K562 (cell line): ENCODE measurements at regions not wholly inside any gene's neighbourhood (a gene's known extent, or its start where the extent isn't known, plus 50 kb on each side); places are given as distances from the start of the nearest gene placed in this dataset.

Experiments
- NEUROD1 ChIP-seq: fragments of 150-350 bp; IDR thresholded peaks from 2 replicates; pipeline ENCODE4 v1.6.1; 2014; ENCODE audit warnings: borderline replicate concordance, low read length, low read depth; ENCODE audit not compliant: partially characterized antibody
- RBM17 ChIP-seq: fragments of 200-400 bp; formaldehyde crosslinking; IDR thresholded peaks from 2 replicates; pipeline ENCODE4 v1.6.1; 2017; ENCODE audit warnings: low read depth, mild to moderate bottlenecking, low read length, borderline replicate concordance
- SRSF7 ChIP-seq: fragments of 200-400 bp; formaldehyde crosslinking; optimal IDR thresholded peaks from 2 replicates; pipeline ENCODE3; 2017; ENCODE audit warnings: mild to moderate bottlenecking, low read depth, low read length
- ZNF584 ChIP-seq: fragments of 200-800 bp; sonication (Bioruptor generic); IDR thresholded peaks from 2 replicates; pipeline ENCODE4 v1.6.1; 2016; ENCODE audit warnings: low read depth, mild to moderate bottlenecking, missing genetic modification characterization, missing compliant biosample characterization
- TF ChIP-seq, protein P1 (sequence below): fragments of 200-600 bp; sonication (generic); IDR thresholded peaks from one replicate; pipeline ENCODE4 v1.6.1; 2012; ENCODE audit warnings: mild to moderate bottlenecking, low read depth, low read length, inconsistent platforms
- TF ChIP-seq, protein P2 (sequence below): sonication (generic); formaldehyde crosslinking; IDR thresholded peaks from 2 replicates; pipeline ENCODE4 v1.8.1; 2023; ENCODE audit warnings: mild to moderate bottlenecking, missing genetic modification reagents

DNA sequence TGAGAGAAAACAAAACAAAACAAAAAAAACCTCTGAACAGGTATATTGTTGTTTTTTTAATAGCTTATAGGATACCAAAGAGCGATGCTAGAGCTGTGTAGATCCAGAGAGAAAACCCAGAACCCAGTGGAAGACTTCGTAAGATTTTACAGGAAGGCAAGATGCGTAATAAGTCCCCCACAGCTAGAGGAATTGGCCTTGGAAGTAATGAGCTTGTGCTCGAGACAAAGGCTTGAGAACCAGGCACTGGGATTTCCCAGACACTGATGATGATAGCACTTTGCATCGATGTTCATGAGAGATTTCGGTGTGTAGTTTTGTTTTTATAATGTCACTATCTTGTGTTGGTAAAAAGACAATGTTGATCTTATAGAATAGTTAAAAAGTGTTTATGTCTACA, 821.5 kb upstream of the IGFBP3 start (continued):
- TF ChIP-seq, protein P1, sequence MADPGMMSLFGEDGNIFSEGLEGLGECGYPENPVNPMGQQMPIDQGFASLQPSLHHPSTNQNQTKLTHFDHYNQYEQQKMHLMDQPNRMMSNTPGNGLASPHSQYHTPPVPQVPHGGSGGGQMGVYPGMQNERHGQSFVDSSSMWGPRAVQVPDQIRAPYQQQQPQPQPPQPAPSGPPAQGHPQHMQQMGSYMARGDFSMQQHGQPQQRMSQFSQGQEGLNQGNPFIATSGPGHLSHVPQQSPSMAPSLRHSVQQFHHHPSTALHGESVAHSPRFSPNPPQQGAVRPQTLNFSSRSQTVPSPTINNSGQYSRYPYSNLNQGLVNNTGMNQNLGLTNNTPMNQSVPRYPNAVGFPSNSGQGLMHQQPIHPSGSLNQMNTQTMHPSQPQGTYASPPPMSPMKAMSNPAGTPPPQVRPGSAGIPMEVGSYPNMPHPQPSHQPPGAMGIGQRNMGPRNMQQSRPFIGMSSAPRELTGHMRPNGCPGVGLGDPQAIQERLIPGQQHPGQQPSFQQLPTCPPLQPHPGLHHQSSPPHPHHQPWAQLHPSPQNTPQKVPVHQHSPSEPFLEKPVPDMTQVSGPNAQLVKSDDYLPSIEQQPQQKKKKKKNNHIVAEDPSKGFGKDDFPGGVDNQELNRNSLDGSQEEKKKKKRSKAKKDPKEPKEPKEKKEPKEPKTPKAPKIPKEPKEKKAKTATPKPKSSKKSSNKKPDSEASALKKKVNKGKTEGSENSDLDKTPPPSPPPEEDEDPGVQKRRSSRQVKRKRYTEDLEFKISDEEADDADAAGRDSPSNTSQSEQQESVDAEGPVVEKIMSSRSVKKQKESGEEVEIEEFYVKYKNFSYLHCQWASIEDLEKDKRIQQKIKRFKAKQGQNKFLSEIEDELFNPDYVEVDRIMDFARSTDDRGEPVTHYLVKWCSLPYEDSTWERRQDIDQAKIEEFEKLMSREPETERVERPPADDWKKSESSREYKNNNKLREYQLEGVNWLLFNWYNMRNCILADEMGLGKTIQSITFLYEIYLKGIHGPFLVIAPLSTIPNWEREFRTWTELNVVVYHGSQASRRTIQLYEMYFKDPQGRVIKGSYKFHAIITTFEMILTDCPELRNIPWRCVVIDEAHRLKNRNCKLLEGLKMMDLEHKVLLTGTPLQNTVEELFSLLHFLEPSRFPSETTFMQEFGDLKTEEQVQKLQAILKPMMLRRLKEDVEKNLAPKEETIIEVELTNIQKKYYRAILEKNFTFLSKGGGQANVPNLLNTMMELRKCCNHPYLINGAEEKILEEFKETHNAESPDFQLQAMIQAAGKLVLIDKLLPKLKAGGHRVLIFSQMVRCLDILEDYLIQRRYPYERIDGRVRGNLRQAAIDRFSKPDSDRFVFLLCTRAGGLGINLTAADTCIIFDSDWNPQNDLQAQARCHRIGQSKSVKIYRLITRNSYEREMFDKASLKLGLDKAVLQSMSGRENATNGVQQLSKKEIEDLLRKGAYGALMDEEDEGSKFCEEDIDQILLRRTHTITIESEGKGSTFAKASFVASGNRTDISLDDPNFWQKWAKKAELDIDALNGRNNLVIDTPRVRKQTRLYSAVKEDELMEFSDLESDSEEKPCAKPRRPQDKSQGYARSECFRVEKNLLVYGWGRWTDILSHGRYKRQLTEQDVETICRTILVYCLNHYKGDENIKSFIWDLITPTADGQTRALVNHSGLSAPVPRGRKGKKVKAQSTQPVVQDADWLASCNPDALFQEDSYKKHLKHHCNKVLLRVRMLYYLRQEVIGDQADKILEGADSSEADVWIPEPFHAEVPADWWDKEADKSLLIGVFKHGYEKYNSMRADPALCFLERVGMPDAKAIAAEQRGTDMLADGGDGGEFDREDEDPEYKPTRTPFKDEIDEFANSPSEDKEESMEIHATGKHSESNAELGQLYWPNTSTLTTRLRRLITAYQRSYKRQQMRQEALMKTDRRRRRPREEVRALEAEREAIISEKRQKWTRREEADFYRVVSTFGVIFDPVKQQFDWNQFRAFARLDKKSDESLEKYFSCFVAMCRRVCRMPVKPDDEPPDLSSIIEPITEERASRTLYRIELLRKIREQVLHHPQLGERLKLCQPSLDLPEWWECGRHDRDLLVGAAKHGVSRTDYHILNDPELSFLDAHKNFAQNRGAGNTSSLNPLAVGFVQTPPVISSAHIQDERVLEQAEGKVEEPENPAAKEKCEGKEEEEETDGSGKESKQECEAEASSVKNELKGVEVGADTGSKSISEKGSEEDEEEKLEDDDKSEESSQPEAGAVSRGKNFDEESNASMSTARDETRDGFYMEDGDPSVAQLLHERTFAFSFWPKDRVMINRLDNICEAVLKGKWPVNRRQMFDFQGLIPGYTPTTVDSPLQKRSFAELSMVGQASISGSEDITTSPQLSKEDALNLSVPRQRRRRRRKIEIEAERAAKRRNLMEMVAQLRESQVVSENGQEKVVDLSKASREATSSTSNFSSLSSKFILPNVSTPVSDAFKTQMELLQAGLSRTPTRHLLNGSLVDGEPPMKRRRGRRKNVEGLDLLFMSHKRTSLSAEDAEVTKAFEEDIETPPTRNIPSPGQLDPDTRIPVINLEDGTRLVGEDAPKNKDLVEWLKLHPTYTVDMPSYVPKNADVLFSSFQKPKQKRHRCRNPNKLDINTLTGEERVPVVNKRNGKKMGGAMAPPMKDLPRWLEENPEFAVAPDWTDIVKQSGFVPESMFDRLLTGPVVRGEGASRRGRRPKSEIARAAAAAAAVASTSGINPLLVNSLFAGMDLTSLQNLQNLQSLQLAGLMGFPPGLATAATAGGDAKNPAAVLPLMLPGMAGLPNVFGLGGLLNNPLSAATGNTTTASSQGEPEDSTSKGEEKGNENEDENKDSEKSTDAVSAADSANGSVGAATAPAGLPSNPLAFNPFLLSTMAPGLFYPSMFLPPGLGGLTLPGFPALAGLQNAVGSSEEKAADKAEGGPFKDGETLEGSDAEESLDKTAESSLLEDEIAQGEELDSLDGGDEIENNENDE = no peak
- TF ChIP-seq RBM17 = no peak
- no peak for TF ChIP-seq SRSF7
- TF ChIP-seq NEUROD1 = no peak
- no peak for TF ChIP-seq ZNF584
- TF ChIP-seq, protein P2, sequence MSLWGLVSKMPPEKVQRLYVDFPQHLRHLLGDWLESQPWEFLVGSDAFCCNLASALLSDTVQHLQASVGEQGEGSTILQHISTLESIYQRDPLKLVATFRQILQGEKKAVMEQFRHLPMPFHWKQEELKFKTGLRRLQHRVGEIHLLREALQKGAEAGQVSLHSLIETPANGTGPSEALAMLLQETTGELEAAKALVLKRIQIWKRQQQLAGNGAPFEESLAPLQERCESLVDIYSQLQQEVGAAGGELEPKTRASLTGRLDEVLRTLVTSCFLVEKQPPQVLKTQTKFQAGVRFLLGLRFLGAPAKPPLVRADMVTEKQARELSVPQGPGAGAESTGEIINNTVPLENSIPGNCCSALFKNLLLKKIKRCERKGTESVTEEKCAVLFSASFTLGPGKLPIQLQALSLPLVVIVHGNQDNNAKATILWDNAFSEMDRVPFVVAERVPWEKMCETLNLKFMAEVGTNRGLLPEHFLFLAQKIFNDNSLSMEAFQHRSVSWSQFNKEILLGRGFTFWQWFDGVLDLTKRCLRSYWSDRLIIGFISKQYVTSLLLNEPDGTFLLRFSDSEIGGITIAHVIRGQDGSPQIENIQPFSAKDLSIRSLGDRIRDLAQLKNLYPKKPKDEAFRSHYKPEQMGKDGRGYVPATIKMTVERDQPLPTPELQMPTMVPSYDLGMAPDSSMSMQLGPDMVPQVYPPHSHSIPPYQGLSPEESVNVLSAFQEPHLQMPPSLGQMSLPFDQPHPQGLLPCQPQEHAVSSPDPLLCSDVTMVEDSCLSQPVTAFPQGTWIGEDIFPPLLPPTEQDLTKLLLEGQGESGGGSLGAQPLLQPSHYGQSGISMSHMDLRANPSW (CRISPR knock-in tag) = no peak
